B cell (primary cell): ENCODE measurements at regions not wholly inside any gene's neighbourhood (a gene's known extent, or its start where the extent isn't known, plus 50 kb on each side); places are given as distances from the start of the nearest gene placed in this dataset.

Source experiments
- ATAC-seq: fragments of 200-7000 bp; cut with Tn5 transposase; one replicate; pipeline ENCODE4 v1.10.0; 2021; ENCODE audit warnings: low read depth, mild to moderate bottlenecking, moderate number of reproducible peaks, moderate library complexity
- CTCF ChIA-PET: fragments of 350-600 bp; sonication (Branson Sonifier 250); formaldehyde crosslinking; loops from one replicate; lab custom pipeline; 2021; ENCODE audit warnings: antibody characterized with exemption, inconsistent platforms; lab: Charles Lee
- POLR2A ChIA-PET: fragments of 350-600 bp; sonication (Branson Sonifier 250); formaldehyde crosslinking; loops from one replicate; lab custom pipeline; 2021; ENCODE audit warnings: antibody characterized with exemption; lab: Charles Lee
- DNase-seq: peaks from one replicate; pipeline ENCODE4 v3.0.0; 2013
- H2AFZ ChIP-seq: 2 replicates; pipeline ENCODE4 v1.6.1; 2012; ENCODE audit warnings: mild to moderate bottlenecking, low read depth, low read length; ENCODE audit not compliant: insufficient read depth, poor library complexity, severe bottlenecking
- H3K27ac ChIP-seq, 2 donors: 1 replicate in 1 of 2; 2 replicates in 1 of 2; pipeline ENCODE4 v1.5.1; 2012 to 2013; ENCODE audit warnings: low read length in 2 of 2, mild to moderate bottlenecking in 2 of 2, moderate library complexity in 1 of 2
- H3K27me3 ChIP-seq, 4 experiments: fragments of 200-600 bp in 1 of 4; sonication (generic) in 1 of 4; replicated peaks in 1 of 4; 1 replicate in 2 of 4; 2 replicates in 2 of 4; pipeline versions ENCODE4 v1.6.1 to v1.7.0; 2013 to 2016; ENCODE audit warnings: low read length in 3 of 4, mild to moderate bottlenecking in 2 of 4, mixed read lengths in 1 of 4, moderate library complexity in 1 of 4; ENCODE audit not compliant: insufficient read depth in 4 of 4, control insufficient read depth in 3 of 4; ENCODE audit errors: control extremely low read depth in 1 of 4
- H3K36me3 ChIP-seq, 2 experiments: replicated peaks in 1 of 2; 1 replicate in 1 of 2; 2 replicates in 1 of 2; pipeline versions ENCODE4 v1.6.1 to v1.7.1; 2013; ENCODE audit warnings: low read length in 1 of 2; ENCODE audit not compliant: insufficient read depth in 2 of 2, control insufficient read depth in 1 of 2; ENCODE audit errors: control extremely low read depth in 1 of 2, extremely low read depth in 1 of 2
- H3K4me1 ChIP-seq, 2 donors: fragments of 200-600 bp in 1 of 2; sonication (generic) in 1 of 2; 1 replicate in 1 of 2; 2 replicates in 1 of 2; pipeline versions ENCODE4 v1.5.1 to v1.6.1; 2013 to 2017; ENCODE audit warnings: low read length in 2 of 2; ENCODE audit not compliant: control insufficient read depth in 2 of 2, insufficient read depth in 2 of 2
- H3K4me2 ChIP-seq: replicated peaks from 2 replicates; pipeline ENCODE3; 2012; ENCODE audit warnings: mild to moderate bottlenecking, low read depth, low read length; ENCODE audit not compliant: poor library complexity, severe bottlenecking
- H3K4me3 ChIP-seq, 5 experiments: fragments of 200-600 bp in 1 of 5; sonication (generic) in 1 of 5; 1 replicate in 3 of 5; 2 replicates in 2 of 5; pipeline versions ENCODE4 v1.5.1 to v1.7.0; 2011 to 2016; ENCODE audit warnings: low read length in 4 of 5, mild to moderate bottlenecking in 4 of 5, low read depth in 2 of 5, control low read depth in 1 of 5, moderate library complexity in 1 of 5; ENCODE audit not compliant: insufficient read depth in 1 of 5; ENCODE audit errors: control extremely low read depth in 1 of 5, extremely low read depth in 1 of 5
- H3K79me2 ChIP-seq: fragments of 200-600 bp; sonication (generic); one replicate; pipeline ENCODE4 v1.6.0; 2016; ENCODE audit warnings: low read length; ENCODE audit not compliant: control insufficient read depth, insufficient read depth
- H3K9ac ChIP-seq: fragments of 200-600 bp; sonication (generic); 2 replicates; pipeline ENCODE4 v1.6.1; 2017; ENCODE audit warnings: mild to moderate bottlenecking, low read length, moderate library complexity
- H3K9me3 ChIP-seq, 3 donors: one replicate each; pipeline versions ENCODE4 v1.6.1 to v1.7.1; 2013; ENCODE audit warnings: low read length in 2 of 3; ENCODE audit not compliant: control insufficient read depth in 2 of 3, insufficient read depth in 1 of 3; ENCODE audit errors: control extremely low read depth in 1 of 3
- H4K20me1 ChIP-seq: 2 replicates; pipeline ENCODE4 v1.6.0; 2012; ENCODE audit warnings: mild to moderate bottlenecking, low read length; ENCODE audit not compliant: insufficient read depth, control insufficient read depth, poor library complexity, severe bottlenecking
- H3K27ac Mint-ChIP-seq: one replicate; pipeline ENCODE4 v1.8.0; 2021; ENCODE audit warnings: mixed read lengths
- H3K27me3 Mint-ChIP-seq: one replicate; pipeline ENCODE4 v1.8.0; 2021; ENCODE audit warnings: mixed read lengths
- H3K4me1 Mint-ChIP-seq: one replicate; pipeline ENCODE4 v1.8.0; 2021; ENCODE audit warnings: mixed read lengths
- H3K4me3 Mint-ChIP-seq: one replicate; pipeline ENCODE4 v1.8.0; 2021; ENCODE audit warnings: mixed read lengths
- H3K9me3 Mint-ChIP-seq: one replicate; pipeline ENCODE4 v1.8.0; 2022; ENCODE audit warnings: mixed read lengths; ENCODE audit not compliant: insufficient read depth
- CTCF ChIP-seq: fragments of 200-600 bp; IDR thresholded peaks from one replicate; pipeline ENCODE4 v1.8.0; 2022; ENCODE audit warnings: antibody characterized with exemption, mild to moderate bottlenecking
- EZH2 ChIP-seq: IDR thresholded peaks from 2 replicates; pipeline ENCODE4 v1.6.1; 2012; ENCODE audit warnings: borderline replicate concordance, low read depth, mild to moderate bottlenecking, moderate library complexity, low read length; ENCODE audit not compliant: insufficient read depth, poor library complexity, severe bottlenecking
- WGBS: methylation state at CpG from one replicate; pipeline ENCODE4 v1.1.5; 2013; ENCODE audit warnings: missing lambda C conversion rate; ENCODE audit not compliant: insufficient coverage; 5-methylcytosine and 5-hydroxymethylcytosine counted together
- intact Hi-C: fragments of 100-400 bp; cut with micrococcal nuclease; formaldehyde crosslinking; loops from one replicate; pipeline ENCODE4 v1.10.0; 2022

GRCh38 chr13:90443268-90443667 is 904.2 kb upstream of the MIR17HG start:
- ChIA-PET POLR2A (no interaction called here), CTCF (no interaction called here)
- Histone ChIP-seq H3K27me3 (no peaks in the 10 kb centered on the region), H3K9ac (no peak overlapping the region), H3K27ac (no peak overlapping the region), H3K79me2 (no peaks in the 10 kb centered on the region), H3K4me1 (no peaks in the 10 kb centered on the region), H3K4me3 (no peak overlapping the region), H3K4me2 (no peak overlapping the region), H4K20me1 (no peaks in the 10 kb centered on the region), H3K36me3 (no peaks in the 10 kb centered on the region), H2AFZ (no peak overlapping the region), H3K9me3 (peaks cover 0 to 10% (median 1%) of the 10 kb centered on the region in 3 donors)
- Mint-ChIP-seq H3K9me3 (peaks cover 7% of the 10 kb centered on the region), H3K27ac (no peak overlapping the region), H3K27me3 (no peaks in the 10 kb centered on the region), H3K4me3 (no peak overlapping the region), H3K4me1 (no peaks in the 10 kb centered on the region)
- TF ChIP-seq EZH2: no peak
- no peak for TF ChIP-seq CTCF
- intact Hi-C loops: no loop called here
- ATAC-seq (no peak), DNase-seq (no peak)
- no CpG with 5 or more reads among the region's 3 CpGs for WGBS

- Histone ChIP-seq H3K79me2 (no peaks in the 10 kb centered on the region), H3K9me3 (peaks cover 0 to 10% (median 2%) of the 10 kb centered on the region in 3 donors), H3K27me3 (no peaks in the 10 kb centered on the region), H4K20me1 (no peaks in the 10 kb centered on the region), H3K4me2 (no peak overlapping the region), H3K4me3 (no peak overlapping the region), H2AFZ (no peak overlapping the region), H3K27ac (no peak overlapping the region), H3K4me1 (no peaks in the 10 kb centered on the region), H3K9ac (no peak overlapping the region), H3K36me3 (no peaks in the 10 kb centered on the region)
- ATAC-seq (no peak), DNase-seq (no peak)
- TF ChIP-seq EZH2 (no peak), CTCF (no peak)
- ChIA-PET CTCF (no interaction called here), POLR2A (no interaction called here)
- 94% methylated on average over 1 of the region's 1 CpG for WGBS
- no peaks in the 10 kb centered on the region for H3K27me3 Mint-ChIP-seq
- H3K9me3 Mint-ChIP-seq: peaks cover 11% of the 10 kb centered on the region
- intact Hi-C loops: no loop called here
- no peaks in the 10 kb centered on the region for H3K4me1 Mint-ChIP-seq
- H3K27ac Mint-ChIP-seq: no peak overlapping the region
- no peak overlapping the region for H3K4me3 Mint-ChIP-seq
Measured at GRCh38 chr13:90444232-90444631, 903.3 kb upstream of the MIR17HG start.
